ENCODE measurements at regions not wholly inside any gene's neighbourhood (a gene's known extent, or its start where the extent isn't known, plus 50 kb on each side); places are given as distances from the start of the nearest gene placed in this dataset.

DNA sequence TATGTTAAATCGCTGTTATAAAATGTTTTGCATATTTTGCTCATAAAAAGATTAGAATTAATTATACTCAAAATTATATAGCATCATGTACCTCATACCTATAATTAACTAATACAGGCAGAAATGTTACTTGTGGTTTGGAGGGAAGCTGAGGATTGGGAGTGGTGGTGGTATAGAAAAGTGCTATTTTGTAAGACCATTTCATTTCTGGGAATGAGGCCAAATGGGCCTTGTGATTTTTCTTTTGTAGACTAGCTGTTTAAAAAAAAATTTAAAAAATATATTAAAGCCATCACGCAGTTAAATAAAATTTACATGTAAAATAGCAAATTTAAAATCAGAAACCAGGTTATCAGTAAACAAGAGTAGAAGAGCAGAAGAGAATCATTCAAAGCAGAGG, 560.8 kb upstream of the FAM98A start:
- TF ChIP-seq, protein P1, sequence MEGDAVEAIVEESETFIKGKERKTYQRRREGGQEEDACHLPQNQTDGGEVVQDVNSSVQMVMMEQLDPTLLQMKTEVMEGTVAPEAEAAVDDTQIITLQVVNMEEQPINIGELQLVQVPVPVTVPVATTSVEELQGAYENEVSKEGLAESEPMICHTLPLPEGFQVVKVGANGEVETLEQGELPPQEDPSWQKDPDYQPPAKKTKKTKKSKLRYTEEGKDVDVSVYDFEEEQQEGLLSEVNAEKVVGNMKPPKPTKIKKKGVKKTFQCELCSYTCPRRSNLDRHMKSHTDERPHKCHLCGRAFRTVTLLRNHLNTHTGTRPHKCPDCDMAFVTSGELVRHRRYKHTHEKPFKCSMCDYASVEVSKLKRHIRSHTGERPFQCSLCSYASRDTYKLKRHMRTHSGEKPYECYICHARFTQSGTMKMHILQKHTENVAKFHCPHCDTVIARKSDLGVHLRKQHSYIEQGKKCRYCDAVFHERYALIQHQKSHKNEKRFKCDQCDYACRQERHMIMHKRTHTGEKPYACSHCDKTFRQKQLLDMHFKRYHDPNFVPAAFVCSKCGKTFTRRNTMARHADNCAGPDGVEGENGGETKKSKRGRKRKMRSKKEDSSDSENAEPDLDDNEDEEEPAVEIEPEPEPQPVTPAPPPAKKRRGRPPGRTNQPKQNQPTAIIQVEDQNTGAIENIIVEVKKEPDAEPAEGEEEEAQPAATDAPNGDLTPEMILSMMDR (IDR thresholded peaks at IDR 0.05; ENCODE audit: low read depth, low read length, poor library complexity, severe bottlenecking) = no peak
- TF ChIP-seq EZH2phosphoT487 (IDR thresholded peaks at IDR 0.05; ENCODE audit: borderline replicate concordance, low read length) = no peak
